CD4-positive, alpha-beta T cell treated with Interferon gamma for 1 hour (primary cell): ENCODE measurements at regions not wholly inside any gene's neighbourhood (a gene's known extent, or its start where the extent isn't known, plus 50 kb on each side); places are given as distances from the start of the nearest gene placed in this dataset.

Source experiments
- DNase-seq: peaks from one replicate; pipeline ENCODE4 v3.0.0-alpha.2; 2020

GRCh38 chr1:9419369-9420041 lies 119.8 kb upstream of the SLC25A33 start:
- no peak for DNase-seq

GRCh38 chr1:9420835-9421532 lies 118.3 kb upstream of the SLC25A33 start:
- no peak for DNase-seq

- no peak for DNase-seq
Measured at GRCh38 chr1:9421533-9421873, 117.8 kb upstream of the SLC25A33 start.

GRCh38 chr1:9422321-9422720 lies 116.9 kb upstream of the SLC25A33 start:
- DNase-seq: no peak

- DNase-seq: no peak
Measured at GRCh38 chr1:9422911-9423505, 116.3 kb upstream of the SLC25A33 start.

- DNase-seq: no peak
Measured at GRCh38 chr1:9424261-9424660, 115.0 kb upstream of the SLC25A33 start.

- DNase-seq: peak; percentile 16
Measured at GRCh38 chr1:9425859-9426258, 113.4 kb upstream of the SLC25A33 start.

- DNase-seq: peak; percentile 89
Measured at GRCh38 chr1:9426291-9426711, 113.0 kb upstream of the SLC25A33 start.

- DNase-seq: no peak
Measured at GRCh38 chr1:9427388-9427787, 111.9 kb upstream of the SLC25A33 start.

GRCh38 chr1:9428601-9429341 lies 110.5 kb upstream of the SLC25A33 start:
- peak; percentile 100 for DNase-seq

GRCh38 chr1:9429342-9429711 lies 109.9 kb upstream of the SLC25A33 start:
- no peak for DNase-seq

- DNase-seq: no peak
Measured at GRCh38 chr1:9434247-9435152, 104.8 kb upstream of the SLC25A33 start.

GRCh38 chr1:9435153-9435636 lies 104.1 kb upstream of the SLC25A33 start:
- no peak for DNase-seq

- no peak for DNase-seq
Measured at GRCh38 chr1:9435854-9436640, 103.2 kb upstream of the SLC25A33 start.

- no peak for DNase-seq
Measured at GRCh38 chr1:9437961-9438430, 101.3 kb upstream of the SLC25A33 start.

- no peak for DNase-seq
Measured at GRCh38 chr1:9438431-9439073, 100.7 kb upstream of the SLC25A33 start.

GRCh38 chr1:9439074-9439761 lies 100.0 kb upstream of the SLC25A33 start:
- DNase-seq: no peak

- DNase-seq: no peak
Measured at GRCh38 chr1:9440261-9440660, 99.0 kb upstream of the SLC25A33 start.

- no peak for DNase-seq
Measured at GRCh38 chr1:9440763-9441194, 98.5 kb upstream of the SLC25A33 start.

GRCh38 chr1:9441451-9442133 lies 97.7 kb upstream of the SLC25A33 start:
- DNase-seq: no peak
